ENCODE measurements at regions not wholly inside any gene's neighbourhood (a gene's known extent, or its start where the extent isn't known, plus 50 kb on each side); places are given as distances from the start of the nearest gene placed in this dataset.
"Not testable (repeated sequence)": the region's sequence is repeated elsewhere in the genome, so short reads cannot be mapped to it uniquely, and the experiment has no call there.

DNA sequence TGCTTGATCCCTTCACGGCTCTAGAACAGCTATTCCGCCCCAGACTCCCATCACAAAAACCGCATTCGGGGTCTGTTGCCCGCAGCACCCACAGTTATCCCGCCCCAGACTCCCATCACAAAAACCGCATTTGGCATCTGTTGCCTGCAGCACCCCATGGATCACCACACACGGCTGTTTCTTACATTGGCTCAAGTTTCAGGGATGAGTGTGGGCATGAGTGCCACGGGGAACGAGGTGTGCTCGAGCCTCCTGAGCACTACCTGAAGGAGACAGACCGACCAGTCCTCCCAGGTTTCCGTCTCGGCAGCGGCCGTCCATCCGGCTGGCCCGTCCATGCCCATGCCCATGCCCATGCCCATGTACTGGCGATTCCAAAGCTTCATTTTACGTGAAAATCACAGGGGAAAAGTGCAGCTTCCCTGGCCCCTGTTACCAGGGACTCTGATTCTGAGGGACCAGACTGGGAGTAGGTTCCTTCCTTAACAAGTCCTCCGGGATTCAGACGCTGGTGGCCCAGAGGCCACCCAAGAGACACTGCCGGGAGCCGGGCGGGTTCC is 66.4 kb upstream of the INSIG1 start:
- FAIRE-seq: no peak

DNA sequence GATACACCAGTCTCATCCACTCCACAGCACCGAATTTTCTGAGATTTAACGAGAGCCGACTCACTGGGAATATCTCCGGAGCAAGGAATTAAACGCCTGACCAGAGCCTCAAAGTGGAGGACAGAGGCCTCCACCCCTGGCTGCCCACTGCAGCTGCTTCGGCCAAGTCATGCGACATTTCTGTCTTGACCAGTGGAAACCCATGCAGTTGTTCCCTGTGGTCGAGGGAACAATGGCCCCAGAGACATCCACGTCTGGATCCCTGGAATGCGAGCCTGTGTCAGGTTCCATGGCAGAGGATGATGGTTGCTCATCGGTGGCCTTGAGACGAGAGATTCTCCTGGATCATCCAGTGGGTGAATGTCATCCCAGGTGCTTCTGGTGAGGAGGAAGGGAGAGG is 65.7 kb upstream of the INSIG1 start:
- no peak for FAIRE-seq

DNA sequence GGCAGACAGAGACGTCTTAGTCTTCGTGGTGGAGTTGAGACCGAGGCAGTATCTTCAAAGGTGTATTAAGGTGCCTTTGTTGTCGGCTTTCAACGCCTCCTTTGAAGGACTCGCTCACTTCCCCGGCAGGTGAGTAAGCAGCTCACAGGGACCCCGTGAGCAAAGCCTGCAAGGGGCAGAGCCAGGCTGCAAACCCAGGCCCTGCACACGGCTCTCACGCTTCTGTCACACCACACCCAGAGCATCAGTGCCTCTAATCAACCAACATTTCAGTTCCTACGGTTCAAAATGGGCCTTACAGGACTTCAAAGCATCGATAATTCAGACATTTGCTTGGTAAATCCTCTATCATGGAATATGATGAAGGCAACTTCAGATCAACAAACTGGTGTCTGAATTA is 64.8 kb upstream of the INSIG1 start:
- FAIRE-seq: no peak

DNA sequence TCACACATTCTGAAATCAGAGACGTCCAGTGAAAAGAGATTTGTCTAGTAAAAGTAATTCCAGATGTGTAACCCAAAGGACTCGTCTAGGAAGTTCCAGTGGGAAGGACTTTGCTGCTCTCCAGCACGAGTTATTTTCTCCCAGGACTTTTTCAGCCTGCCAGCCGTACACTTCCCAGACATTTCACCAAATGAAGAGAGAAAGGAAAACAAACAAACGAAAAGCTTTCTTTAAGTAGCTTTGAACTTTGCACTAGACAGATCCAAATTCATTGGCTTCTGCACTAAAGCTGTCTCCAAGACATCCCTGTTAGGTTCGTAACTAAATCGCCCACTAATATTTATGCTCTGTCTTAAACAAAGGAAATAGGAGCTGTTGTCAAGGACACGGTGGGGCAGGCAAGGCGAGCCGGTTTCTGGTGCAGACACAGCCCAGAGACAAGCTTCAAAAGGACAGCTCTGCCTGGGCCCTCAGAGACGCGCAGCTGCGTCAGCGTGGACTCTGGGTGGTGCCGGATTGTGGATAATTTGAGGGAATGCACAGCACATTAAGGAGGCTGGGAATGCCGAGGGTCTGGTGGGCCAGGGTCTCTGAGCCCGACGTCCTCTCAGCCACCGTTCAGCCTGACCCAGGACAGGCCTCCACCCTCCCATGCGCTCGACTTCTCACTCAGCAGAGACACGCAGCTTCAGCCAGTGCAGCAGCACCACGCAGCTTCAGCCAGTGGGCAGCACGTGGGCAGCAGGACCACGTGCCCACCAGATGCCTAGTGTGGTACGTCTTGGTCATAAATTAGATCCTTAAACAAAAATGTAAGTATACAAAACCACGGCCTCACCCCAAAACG is 64.1 kb upstream of the INSIG1 start:
- FAIRE-seq: no peak

DNA sequence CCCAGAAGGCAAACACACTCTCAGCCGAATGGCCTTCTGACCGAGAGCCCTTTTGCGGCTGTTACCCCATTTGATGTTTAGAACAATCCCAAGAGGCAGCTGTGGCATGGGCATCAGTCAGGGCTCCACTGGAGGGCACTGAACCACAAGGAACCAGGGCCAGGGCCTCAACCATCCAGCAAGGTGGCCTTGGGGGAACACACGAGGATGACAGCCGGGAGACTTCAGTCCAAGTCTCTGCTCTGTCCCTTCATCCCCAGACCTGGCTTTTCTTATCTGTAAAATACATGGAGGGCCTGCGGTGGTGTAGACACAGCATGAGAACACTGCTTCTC is 63.6 kb upstream of the INSIG1 start:
- no peak for FAIRE-seq

DNA sequence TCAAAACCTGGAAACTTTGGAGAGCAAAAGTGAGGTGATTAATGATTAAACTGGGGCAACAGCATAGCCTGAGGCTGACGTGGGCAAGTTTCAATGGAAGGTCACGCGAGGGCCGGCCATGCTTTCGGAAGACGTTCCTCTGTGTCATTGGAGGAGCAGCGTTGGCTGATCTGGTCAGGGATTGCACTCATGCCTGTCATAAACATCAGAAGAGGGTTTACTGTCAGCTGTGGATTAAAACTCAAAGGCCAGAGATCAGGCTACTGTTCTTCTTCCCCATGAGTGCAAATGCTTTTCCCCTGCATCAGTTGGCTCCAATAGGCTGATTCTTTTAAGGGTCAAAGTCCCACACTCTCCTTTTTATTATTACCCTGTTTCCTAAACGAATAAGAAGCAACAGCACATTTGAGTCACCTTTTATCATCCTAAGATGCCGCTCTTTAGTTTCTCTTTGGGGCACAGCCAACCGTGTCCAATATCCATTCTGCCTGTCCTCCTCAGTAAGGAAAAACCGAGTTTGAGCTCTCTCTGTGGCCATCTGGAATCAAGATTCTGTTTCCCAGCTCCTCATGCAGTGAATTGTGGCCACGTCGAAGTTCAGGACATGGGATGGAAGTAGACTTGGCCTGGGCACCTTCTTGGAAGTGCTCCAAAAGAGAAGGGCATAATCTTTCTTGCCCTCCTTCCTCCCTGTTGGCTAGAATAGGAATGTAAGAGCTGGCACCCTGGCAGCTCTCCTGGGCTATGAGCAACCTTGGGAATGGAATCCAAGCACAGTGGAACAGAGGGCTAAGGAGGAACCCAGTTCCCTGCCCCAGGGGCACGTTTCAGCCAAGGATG is 62.5 kb upstream of the INSIG1 start:
- no peak for FAIRE-seq

DNA sequence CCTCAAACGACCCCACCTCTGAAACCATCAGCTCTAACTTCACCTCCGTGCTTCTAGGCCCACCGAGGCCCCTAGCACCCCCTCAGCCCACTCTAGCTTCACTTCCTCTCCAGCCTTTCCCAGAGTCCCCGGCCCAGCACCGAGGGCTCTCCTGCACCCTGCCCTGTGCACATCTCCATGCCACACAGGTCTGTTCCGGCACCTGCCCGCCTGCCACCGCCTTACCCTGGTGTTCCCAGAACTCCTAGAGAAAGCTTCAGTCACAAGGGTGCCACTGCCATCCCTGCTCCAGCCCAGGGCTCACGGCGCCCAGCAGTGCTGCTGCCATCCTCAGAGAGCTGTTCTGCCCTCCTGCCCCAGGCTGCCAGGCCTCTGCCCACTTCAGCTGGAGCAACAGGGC is 61.3 kb upstream of the INSIG1 start:
- no peak for FAIRE-seq

DNA sequence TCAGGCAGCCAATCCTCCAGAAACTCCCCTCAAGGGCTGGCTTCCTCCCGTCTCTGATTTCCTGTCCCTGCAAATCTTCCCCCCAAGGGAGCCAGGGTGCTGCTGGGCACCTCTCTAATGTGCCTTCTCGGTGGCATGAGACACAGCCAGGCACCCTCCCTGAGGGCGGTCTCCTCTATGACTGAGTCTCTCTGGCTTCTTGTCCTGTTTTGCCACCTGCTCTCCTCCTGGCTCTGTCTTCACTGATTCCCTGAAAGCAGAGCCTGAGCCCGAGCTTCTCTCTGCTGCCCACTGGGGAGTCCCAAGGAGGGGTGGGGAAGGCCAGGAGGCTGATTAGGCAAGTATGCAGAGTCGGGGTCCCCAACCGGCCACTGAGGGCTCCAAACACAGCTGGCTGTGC is 60.4 kb upstream of the INSIG1 start:
- FAIRE-seq: no peak

DNA sequence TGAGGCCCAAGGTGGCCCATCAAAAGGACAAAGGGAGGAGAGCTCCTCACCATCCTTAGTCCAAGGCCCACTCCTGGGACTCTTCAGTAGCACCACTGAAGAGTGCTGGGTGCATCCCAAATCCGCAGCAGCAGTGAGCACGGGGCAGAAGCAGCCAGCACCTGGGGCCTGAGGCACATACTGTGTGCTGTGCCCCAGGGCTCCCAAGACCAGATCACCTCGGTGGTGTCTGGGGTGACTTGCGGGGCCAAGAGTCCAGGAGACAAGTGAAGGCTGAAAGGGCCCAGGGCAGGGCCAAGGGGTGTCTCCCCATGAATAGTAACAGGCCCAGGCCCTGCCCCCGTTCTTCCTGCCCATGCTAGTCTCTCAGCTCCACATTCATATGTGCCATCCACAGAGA is 59.9 kb upstream of the INSIG1 start:
- no peak for FAIRE-seq

DNA sequence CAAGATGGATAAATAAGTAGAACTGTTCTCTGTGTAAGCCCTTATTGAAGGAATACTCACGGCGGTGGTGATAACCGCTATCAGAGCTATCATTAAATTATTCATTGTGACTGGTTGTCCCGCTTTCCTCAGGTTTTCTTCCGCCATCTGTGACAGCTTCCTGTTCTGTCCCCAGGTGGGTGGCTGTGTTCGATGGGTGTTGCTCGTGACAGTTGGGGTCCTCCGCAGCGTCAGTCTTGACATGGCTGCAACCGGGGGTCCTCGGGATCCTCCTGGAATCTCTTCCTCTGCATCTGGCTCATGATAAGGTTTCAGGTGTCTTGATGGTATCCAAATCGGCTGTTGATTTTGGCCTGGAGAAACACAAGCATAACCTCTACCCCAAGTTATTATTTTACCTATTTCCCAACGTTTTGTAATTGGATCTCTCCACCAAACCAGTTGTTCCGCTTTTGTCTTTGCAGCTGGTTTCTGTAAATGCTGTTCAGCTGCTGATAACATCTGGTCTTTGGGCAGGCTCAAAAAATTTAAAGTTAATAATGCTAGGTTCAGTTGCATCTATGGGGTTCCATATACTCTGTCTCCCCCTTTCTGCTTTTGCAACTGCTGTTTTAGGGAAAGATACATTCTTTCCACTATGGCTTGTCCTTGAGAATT is 58.1 kb upstream of the INSIG1 start:
- not testable (repeated sequence) for FAIRE-seq

DNA sequence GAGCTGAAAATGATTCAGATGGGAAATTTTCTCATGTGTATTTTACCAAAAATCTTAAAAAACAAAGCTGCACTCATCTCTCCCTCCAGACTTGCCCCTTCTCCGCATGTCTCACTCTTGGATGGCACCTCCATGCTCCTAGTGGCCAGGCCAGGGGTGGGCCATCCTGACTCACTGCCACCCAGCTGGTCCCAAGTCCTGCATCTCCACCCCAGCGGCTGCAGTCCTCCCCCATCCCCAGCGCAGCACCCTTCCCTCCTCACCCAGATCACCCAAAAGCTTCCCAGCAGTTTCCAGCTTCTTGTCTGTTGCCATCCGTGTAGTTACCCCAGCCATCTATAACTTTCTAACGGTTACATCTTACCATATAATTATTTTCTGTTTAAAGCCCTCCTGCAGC is 53.0 kb upstream of the INSIG1 start:
- no peak for FAIRE-seq

DNA sequence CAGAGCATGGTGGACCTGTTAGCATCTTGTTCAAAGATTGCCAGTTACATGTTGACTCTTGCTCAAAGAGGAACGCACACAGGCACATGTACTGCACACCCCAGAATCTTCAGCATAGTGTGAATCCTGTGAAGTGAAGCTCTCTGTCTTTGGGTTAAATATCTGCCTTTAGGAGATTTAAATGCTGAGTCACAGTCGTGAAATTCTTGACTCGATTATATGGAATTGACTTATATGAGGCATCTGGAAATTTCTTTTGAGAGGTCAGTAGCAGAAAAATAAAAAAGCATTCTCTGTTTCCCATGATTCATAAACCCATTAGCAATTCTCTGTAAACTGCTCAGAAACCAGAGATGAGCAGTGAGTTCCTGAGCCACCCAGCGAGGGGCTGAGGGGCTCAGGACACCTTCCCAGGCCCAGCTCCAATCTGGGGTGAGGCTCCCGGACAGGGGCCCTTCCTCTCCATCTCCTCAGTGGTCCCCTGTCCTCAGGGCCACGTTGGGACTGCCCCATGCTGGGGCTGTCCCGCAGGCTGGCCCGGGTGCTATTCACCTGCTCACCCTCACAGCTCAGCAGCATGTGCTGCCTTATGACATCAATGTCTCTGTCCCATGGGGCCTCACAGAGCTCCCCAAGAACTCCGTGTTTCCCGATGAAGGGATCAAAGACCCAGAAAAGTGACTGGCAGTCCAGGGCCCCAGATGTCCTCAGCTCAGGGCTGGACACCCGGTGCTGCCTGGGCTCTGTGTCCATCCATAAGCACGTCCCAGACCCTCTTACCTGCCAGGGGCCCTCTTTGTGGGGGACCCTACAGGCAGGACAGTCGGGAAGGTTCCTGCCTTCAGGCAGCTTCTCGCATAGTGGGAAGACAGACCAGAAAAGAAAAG is 50.0 kb upstream of the INSIG1 start:
- FAIRE-seq: no peak

All from A204.1 (cell line).